H9 (cell line): ENCODE measurements at regions not wholly inside any gene's neighbourhood (a gene's known extent, or its start where the extent isn't known, plus 50 kb on each side); places are given as distances from the start of the nearest gene placed in this dataset.

Source experiments
- DNase-seq: peaks from one replicate; pipeline ENCODE4 v3.0.0-alpha.2; 2017
- H2AFZ ChIP-seq: one replicate; pipeline ENCODE4 v1.6.1; 2013; ENCODE audit warnings: mild to moderate bottlenecking, low read length, control low read depth, moderate library complexity
- H2AK5ac ChIP-seq: 2 replicates; pipeline ENCODE4 v1.6.1; 2013; ENCODE audit warnings: low read length, control low read depth, mixed read lengths; ENCODE audit not compliant: insufficient read length
- H2BK120ac ChIP-seq: one replicate; pipeline ENCODE4 v1.6.1; 2013; ENCODE audit warnings: low read depth, mild to moderate bottlenecking, low read length, control low read depth, inconsistent platforms; ENCODE audit not compliant: poor library complexity, severe bottlenecking
- H2BK12ac ChIP-seq: 2 replicates; pipeline ENCODE4 v1.6.1; 2013; ENCODE audit warnings: low read length, control low read depth, mixed read lengths, low read depth; ENCODE audit not compliant: insufficient read length
- H2BK15ac ChIP-seq: 2 replicates; pipeline ENCODE4 v1.6.1; 2013; ENCODE audit warnings: low read depth, low read length, control low read depth
- H2BK20ac ChIP-seq: one replicate; pipeline ENCODE4 v1.6.1; 2013; ENCODE audit warnings: low read depth, mild to moderate bottlenecking, low read length, control low read depth, inconsistent platforms; ENCODE audit not compliant: poor library complexity, severe bottlenecking
- H2BK5ac ChIP-seq: 2 replicates; pipeline ENCODE4 v1.6.1; 2013; ENCODE audit warnings: low read length, control low read depth, mixed read lengths; ENCODE audit not compliant: insufficient read length
- H3K14ac ChIP-seq: 2 replicates; pipeline ENCODE4 v1.6.1; 2013; ENCODE audit warnings: low read length, control low read depth; ENCODE audit not compliant: insufficient read depth
- H3K18ac ChIP-seq: 2 replicates; pipeline ENCODE4 v1.6.1; 2013; ENCODE audit warnings: low read depth, mild to moderate bottlenecking, mixed read lengths, low read length, control low read depth; ENCODE audit not compliant: insufficient read length
- H3K23ac ChIP-seq: 2 replicates; pipeline ENCODE4 v1.6.1; 2013; ENCODE audit warnings: low read length, control low read depth, mixed read lengths, low read depth; ENCODE audit not compliant: insufficient read length
- H3K23me2 ChIP-seq: 2 replicates; pipeline ENCODE4 v1.6.1; 2013; ENCODE audit warnings: low read depth, mild to moderate bottlenecking, mixed read lengths, low read length, control low read depth; ENCODE audit not compliant: insufficient read length, poor library complexity, severe bottlenecking
- H3K27ac ChIP-seq: 2 replicates; pipeline ENCODE4 v1.5.1; 2013; ENCODE audit warnings: low read length, control low read depth, mixed read lengths, low read depth; ENCODE audit not compliant: insufficient read length
- H3K27me3 ChIP-seq: 2 replicates; pipeline ENCODE4 v1.6.1; 2013; ENCODE audit warnings: low read length, control low read depth, inconsistent platforms; ENCODE audit not compliant: insufficient read depth
- H3K4ac ChIP-seq: 2 replicates; pipeline ENCODE4 v1.6.1; 2013; ENCODE audit warnings: low read depth, mild to moderate bottlenecking, control low read depth, inconsistent platforms, low read length, moderate library complexity
- H3K4me1 ChIP-seq: 2 replicates; pipeline ENCODE4 v1.6.1; 2013; ENCODE audit warnings: low read length, control low read depth, inconsistent platforms; ENCODE audit not compliant: insufficient read depth
- H3K4me2 ChIP-seq: 2 replicates; pipeline ENCODE4 v1.6.1; 2013; ENCODE audit warnings: low read length, control low read depth, mixed read lengths; ENCODE audit not compliant: insufficient read length, insufficient read depth
- H3K56ac ChIP-seq: 2 replicates; pipeline ENCODE4 v1.6.1; 2013; ENCODE audit warnings: low read depth, mild to moderate bottlenecking, mixed read lengths, low read length, control low read depth; ENCODE audit not compliant: insufficient read length
- H3K79me1 ChIP-seq: 2 replicates; pipeline ENCODE4 v1.6.1; 2013; ENCODE audit warnings: low read depth, mild to moderate bottlenecking, moderate library complexity, low read length, control low read depth, inconsistent platforms; ENCODE audit not compliant: insufficient read depth, poor library complexity, severe bottlenecking
- H3K79me2 ChIP-seq: 2 replicates; pipeline ENCODE4 v1.6.1; 2013; ENCODE audit warnings: low read length, control low read depth, inconsistent platforms; ENCODE audit not compliant: insufficient read depth
- H3K9ac ChIP-seq: 2 replicates; pipeline ENCODE4 v1.6.1; 2013; ENCODE audit warnings: low read length, control low read depth, mixed read lengths; ENCODE audit not compliant: insufficient read length; ENCODE audit errors: extremely low read depth
- H3K9me3 ChIP-seq: one replicate; pipeline ENCODE4 v1.6.1; 2013; ENCODE audit warnings: low read depth, low read length, inconsistent platforms; ENCODE audit not compliant: control insufficient read depth
- H3T11ph ChIP-seq: one replicate; pipeline ENCODE4 v1.6.1; 2013; ENCODE audit warnings: mild to moderate bottlenecking, low read length, control low read depth, inconsistent platforms
- H4K20me1 ChIP-seq: one replicate; pipeline ENCODE4 v1.6.1; 2013; ENCODE audit not compliant: control insufficient read depth, insufficient read length, insufficient read depth
- H4K5ac ChIP-seq: 2 replicates; pipeline ENCODE4 v1.6.1; 2013; ENCODE audit warnings: low read depth, mild to moderate bottlenecking, mixed read lengths, low read length, control low read depth; ENCODE audit not compliant: insufficient read length
- H4K8ac ChIP-seq: replicated peaks from 2 replicates; pipeline ENCODE4 v1.6.1; 2013; ENCODE audit warnings: low read length, control low read depth, mixed read lengths, low read depth; ENCODE audit not compliant: insufficient read length
- H4K91ac ChIP-seq: 2 replicates; pipeline ENCODE4 v1.6.1; 2013; ENCODE audit warnings: low read depth, mild to moderate bottlenecking, moderate library complexity, mixed read lengths, low read length, control low read depth; ENCODE audit not compliant: insufficient read length
- H3K27ac Mint-ChIP-seq, 3 experiments: 2 replicates in 2 of 3; 3 replicates in 1 of 3; pipeline ENCODE4 v1.8.0; 2020 to 2021; ENCODE audit warnings: mixed read lengths in 3 of 3, mild to moderate bottlenecking in 1 of 3, moderate library complexity in 1 of 3
- H3K27me3 Mint-ChIP-seq: 2 replicates; pipeline ENCODE4 v1.8.0; 2021; ENCODE audit warnings: low read depth, mild to moderate bottlenecking, moderate library complexity, mixed read lengths
- H3K36me3 Mint-ChIP-seq, 3 experiments: 2 replicates in 2 of 3; 3 replicates in 1 of 3; pipeline ENCODE4 v1.8.0; 2020 to 2021; ENCODE audit warnings: low read depth in 3 of 3, mixed read lengths in 3 of 3; ENCODE audit not compliant: insufficient read depth in 1 of 3
- H3K4me1 Mint-ChIP-seq, 2 experiments: 2 replicates each; pipeline ENCODE4 v1.8.0; 2020; ENCODE audit warnings: mixed read lengths in 2 of 2
- H3K4me3 Mint-ChIP-seq, 2 experiments: 2 replicates in 1 of 2; 3 replicates in 1 of 2; pipeline ENCODE4 v1.8.0; 2020 to 2021; ENCODE audit warnings: mild to moderate bottlenecking in 2 of 2, mixed read lengths in 2 of 2, moderate library complexity in 1 of 2
- H3K9me3 Mint-ChIP-seq, 2 experiments: 2 replicates in 1 of 2; 3 replicates in 1 of 2; pipeline ENCODE4 v1.8.0; 2020; ENCODE audit warnings: mild to moderate bottlenecking in 2 of 2, mixed read lengths in 2 of 2, moderate library complexity in 1 of 2
- WGBS: extraction: QIAGEN DNeasy Blood & Tissue Kit; methylation state at CpG from one replicate; pipeline ENCODE4 v1.1.7; 2013; ENCODE audit warnings: missing lambda C conversion rate, low lambda C conversion rate, mixed read lengths; ENCODE audit not compliant: insufficient read length; ENCODE audit errors: extremely low coverage; 5-methylcytosine and 5-hydroxymethylcytosine counted together
- TF ChIP-seq, protein P1 (sequence below): fragments of 200-600 bp; sonication (generic); conservative IDR thresholded peaks from 3 replicates; pipeline ENCODE4 v1.8.0; 2021; ENCODE audit warnings: antibody characterized with exemption, mild to moderate bottlenecking

DNA sequence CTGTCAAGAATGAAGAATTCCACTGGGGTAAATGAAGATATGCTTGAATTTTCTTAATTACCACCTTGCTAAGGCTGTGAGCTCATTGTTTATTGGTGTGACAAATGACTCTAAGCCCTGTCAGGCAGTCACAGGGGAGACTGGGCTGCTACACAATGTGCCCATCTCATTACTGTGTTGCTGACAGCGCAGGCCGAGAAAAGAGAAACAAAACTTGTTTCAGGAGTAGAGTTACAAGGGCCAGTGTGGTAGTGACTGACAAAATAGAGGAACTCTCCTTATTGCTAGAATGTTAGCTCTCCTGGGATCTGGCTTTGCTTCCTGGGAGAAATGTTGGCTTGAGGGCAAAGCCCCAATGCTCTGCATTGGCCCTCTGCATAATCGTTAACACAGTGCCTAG lies 130.4 kb upstream of the CRBN start:
- no peak for DNase-seq
- Mint-ChIP-seq H3K9me3 (no peaks in the 10 kb centered on the region; a peak in 1 of 5 replicates), H3K4me1 (no peaks in the 10 kb centered on the region), H3K36me3 (no peaks in the 10 kb centered on the region), H3K27ac (no peak overlapping the region), H3K27me3 (no peaks in the 10 kb centered on the region), H3K4me3 (no peak overlapping the region)
- Histone ChIP-seq H3K27ac (no peak overlapping the region), H3T11ph (no peak overlapping the region), H3K18ac (no peak overlapping the region), H3K14ac (no peak overlapping the region), H3K9ac (no peak overlapping the region), H3K4me1 (no peaks in the 10 kb centered on the region), H2BK15ac (no peak overlapping the region), H2AFZ (no peak overlapping the region), H3K23ac (no peak overlapping the region), H2BK5ac (no peak overlapping the region), H4K5ac (no peak overlapping the region), H4K20me1 (no peaks in the 10 kb centered on the region), H3K27me3 (no peaks in the 10 kb centered on the region), H3K79me1 (no peaks in the 10 kb centered on the region), H3K4ac (no peak overlapping the region), H3K4me2 (no peak overlapping the region), H3K23me2 (no peaks in the 10 kb centered on the region), H3K9me3 (no peaks in the 10 kb centered on the region), H2AK5ac (no peak overlapping the region), H4K91ac (no peak overlapping the region), H4K8ac (no peak overlapping the region), H3K79me2 (no peaks in the 10 kb centered on the region), H2BK12ac (no peak overlapping the region), H2BK120ac (no peak overlapping the region), H3K56ac (no peak overlapping the region), H2BK20ac (no peak overlapping the region)
- no CpG with 5 or more reads among the region's 3 CpGs for WGBS
- TF ChIP-seq, protein P1, sequence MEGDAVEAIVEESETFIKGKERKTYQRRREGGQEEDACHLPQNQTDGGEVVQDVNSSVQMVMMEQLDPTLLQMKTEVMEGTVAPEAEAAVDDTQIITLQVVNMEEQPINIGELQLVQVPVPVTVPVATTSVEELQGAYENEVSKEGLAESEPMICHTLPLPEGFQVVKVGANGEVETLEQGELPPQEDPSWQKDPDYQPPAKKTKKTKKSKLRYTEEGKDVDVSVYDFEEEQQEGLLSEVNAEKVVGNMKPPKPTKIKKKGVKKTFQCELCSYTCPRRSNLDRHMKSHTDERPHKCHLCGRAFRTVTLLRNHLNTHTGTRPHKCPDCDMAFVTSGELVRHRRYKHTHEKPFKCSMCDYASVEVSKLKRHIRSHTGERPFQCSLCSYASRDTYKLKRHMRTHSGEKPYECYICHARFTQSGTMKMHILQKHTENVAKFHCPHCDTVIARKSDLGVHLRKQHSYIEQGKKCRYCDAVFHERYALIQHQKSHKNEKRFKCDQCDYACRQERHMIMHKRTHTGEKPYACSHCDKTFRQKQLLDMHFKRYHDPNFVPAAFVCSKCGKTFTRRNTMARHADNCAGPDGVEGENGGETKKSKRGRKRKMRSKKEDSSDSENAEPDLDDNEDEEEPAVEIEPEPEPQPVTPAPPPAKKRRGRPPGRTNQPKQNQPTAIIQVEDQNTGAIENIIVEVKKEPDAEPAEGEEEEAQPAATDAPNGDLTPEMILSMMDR: no peak
